HCT116 (cell line): ENCODE measurements at regions not wholly inside any gene's neighbourhood (a gene's known extent, or its start where the extent isn't known, plus 50 kb on each side); places are given as distances from the start of the nearest gene placed in this dataset.

Experiments
- ATAC-seq: fragments of 200-7000 bp; cut with Tn5 transposase; 2 replicates; pipeline ENCODE4 v1.9.1; 2020; ENCODE audit warnings: mild to moderate bottlenecking, moderate library complexity
- BruUV-seq: library from RNA; stranded (reverse); fragments of 400-500 nt; replicated peaks from 2 replicates; lab custom pipeline; 2021; lab: Mats Ljungman, UMichigan
- CTCF ChIA-PET: fragments of 300-600 bp; sonication (Branson Sonifier 250); formaldehyde crosslinking; loops from one replicate; lab custom pipeline; 2021; ENCODE audit warnings: antibody characterized with exemption; lab: Charles Lee
- POLR2A ChIA-PET: fragments of 300-600, 350-600 bp; sonication (Branson Sonifier 250); formaldehyde crosslinking; loops from one replicate; lab custom pipeline; 2021; ENCODE audit warnings: antibody characterized with exemption; lab: Charles Lee
- RAD21 ChIA-PET, 2 experiments: fragments of 300-600 bp; sonication (Branson Sonifier 250); formaldehyde crosslinking; loops; one replicate each; lab custom pipeline; 2023; ENCODE audit warnings: low total read pairs in 2 of 2; ENCODE audit not compliant: uncharacterized antibody in 2 of 2, unreplicated experiment in 2 of 2, low non-redundant PET in 1 of 2; lab: Charles Lee
- DNase-seq: peaks from one replicate; pipeline ENCODE4 v3.0.0-alpha.2; 2010; ENCODE audit warnings: low read depth, low spot score
- H2AFZ ChIP-seq: fragments of 200-600 bp; shearing (Covaris generic), sonication (generic); 2 replicates; pipeline ENCODE4 v1.6.1; 2017; ENCODE audit warnings: low read depth, mixed run types, mixed read lengths, antibody characterized with exemption, low read length; ENCODE audit not compliant: poor library complexity, severe bottlenecking
- H3K27ac ChIP-seq: 2 replicates; pipeline ENCODE4 v1.5.1; 2012; ENCODE audit warnings: low read depth, low read length
- H3K27me3 ChIP-seq: fragments of 200-600 bp; sonication (generic); 2 replicates; pipeline ENCODE4 v1.6.1; 2016; ENCODE audit warnings: mixed run types, low read length, mixed read lengths; ENCODE audit not compliant: insufficient read depth
- H3K36me3 ChIP-seq, 2 experiments: fragments of 200-500 bp in 1 of 2; fragments of 200-600 bp in 1 of 2; sonication (Bioruptor generic) in 1 of 2; sonication (generic) in 1 of 2; 2 replicates each; pipeline versions ENCODE4 v1.5.1 to v1.6.1; 2014 to 2016; ENCODE audit warnings: low read length in 2 of 2, inconsistent platforms in 1 of 2, mixed read lengths in 1 of 2, mixed run types in 1 of 2; ENCODE audit not compliant: insufficient read depth in 2 of 2, control insufficient read depth in 1 of 2
- H3K4me1 ChIP-seq, 2 experiments: fragments of 200-600 bp in 1 of 2; sonication (generic) in 1 of 2; 2 replicates each; pipeline versions ENCODE4 v1.5.1 to v1.6.1; 2012 to 2017; ENCODE audit warnings: low read length in 2 of 2, inconsistent platforms in 1 of 2, mild to moderate bottlenecking in 1 of 2, mixed read lengths in 1 of 2, mixed run types in 1 of 2, moderate library complexity in 1 of 2; ENCODE audit not compliant: insufficient read depth in 2 of 2, control insufficient read depth in 1 of 2
- H3K4me2 ChIP-seq: fragments of 200-600 bp; sonication (generic); 2 replicates; pipeline ENCODE4 v1.6.1; 2017; ENCODE audit warnings: mixed run types, low read length, mixed read lengths
- H3K4me3 ChIP-seq, 2 experiments: fragments of 200-600 bp in 1 of 2; sonication (generic) in 1 of 2; replicated peaks in 1 of 2; 2 replicates each; pipeline ENCODE4 v1.5.1; 2011 to 2016; ENCODE audit warnings: low read length in 2 of 2, control low read depth in 1 of 2, low read depth in 1 of 2, mild to moderate bottlenecking in 1 of 2, mixed read lengths in 1 of 2, mixed run types in 1 of 2
- H3K79me2 ChIP-seq: fragments of 200-600 bp; sonication (generic); 2 replicates; pipeline ENCODE4 v1.6.1; 2017; ENCODE audit warnings: mild to moderate bottlenecking, mixed run types, low read length, moderate library complexity, mixed read lengths; ENCODE audit not compliant: insufficient read depth
- H3K9ac ChIP-seq: fragments of 200-600 bp; sonication (generic); 2 replicates; pipeline ENCODE4 v1.6.1; 2016; ENCODE audit warnings: low read length, mixed read lengths
- H3K9me2 ChIP-seq: fragments of 200-600 bp; sonication (generic), shearing (Covaris generic); 2 replicates; pipeline ENCODE4 v1.6.1; 2017; ENCODE audit warnings: mixed run types, mild to moderate bottlenecking, moderate library complexity; ENCODE audit not compliant: insufficient read depth
- H3K9me3 ChIP-seq, 2 experiments: fragments of 200-500 bp in 1 of 2; fragments of 200-600 bp in 1 of 2; sonication (Bioruptor generic) in 1 of 2; sonication (generic) in 1 of 2; 2 replicates each; pipeline ENCODE4 v1.6.1; 2014 to 2017; ENCODE audit warnings: low read length in 2 of 2, mixed read lengths in 2 of 2, inconsistent platforms in 1 of 2, low read depth in 1 of 2, mild to moderate bottlenecking in 1 of 2, mixed run types in 1 of 2, moderate library complexity in 1 of 2; ENCODE audit not compliant: control insufficient read depth in 1 of 2, insufficient read depth in 1 of 2
- H4K20me1 ChIP-seq: fragments of 200-600 bp; sonication (generic), shearing (Covaris generic); 2 replicates; pipeline ENCODE4 v1.6.1; 2017; ENCODE audit warnings: mixed run types, mild to moderate bottlenecking, moderate library complexity; ENCODE audit not compliant: insufficient read depth
- ATF3 ChIP-seq: IDR thresholded peaks from 2 replicates; pipeline ENCODE4 v1.6.1; 2012
- CBX3 ChIP-seq: IDR thresholded peaks from 2 replicates; pipeline ENCODE4 v1.6.1; 2012; ENCODE audit warnings: low read depth
- CEBPB ChIP-seq: IDR thresholded peaks from 2 replicates; pipeline ENCODE4 v1.6.1; 2012; ENCODE audit warnings: low read depth
- EGR1 ChIP-seq: IDR thresholded peaks from 2 replicates; pipeline ENCODE4 v1.6.1; 2012; ENCODE audit warnings: low read depth
- EZH2 ChIP-seq: fragments of 200-600 bp; sonication (generic); IDR thresholded peaks from 2 replicates; pipeline ENCODE4 v1.6.1; 2017; ENCODE audit warnings: antibody characterized with exemption, mixed run types
- EZH2phosphoT487 ChIP-seq: fragments of 200-600 bp; IDR thresholded peaks from 2 replicates; pipeline ENCODE4 v1.6.1; 2018; ENCODE audit warnings: antibody characterized with exemption, borderline replicate concordance
- JUND ChIP-seq: IDR thresholded peaks from 2 replicates; pipeline ENCODE4 v1.6.1; 2012
- MAX ChIP-seq: IDR thresholded peaks from 2 replicates; pipeline ENCODE4 v1.6.1; 2012
- POLR2A ChIP-seq: IDR thresholded peaks from 2 replicates; pipeline ENCODE4 v1.7.0; 2011; ENCODE audit warnings: borderline replicate concordance; ENCODE audit not compliant: insufficient read depth, insufficient read length; ENCODE audit errors: extremely low read depth
- SIN3A ChIP-seq: IDR thresholded peaks from 2 replicates; pipeline ENCODE4 v1.6.1; 2012; ENCODE audit warnings: low read depth
- SP1 ChIP-seq: IDR thresholded peaks from 2 replicates; pipeline ENCODE4 v1.6.1; 2012; ENCODE audit warnings: low read depth
- YY1 ChIP-seq: IDR thresholded peaks from 2 replicates; pipeline ENCODE4 v1.6.1; 2011; ENCODE audit warnings: low read length, low read depth, moderate library complexity, mild to moderate bottlenecking; ENCODE audit not compliant: insufficient replicate concordance; ENCODE audit errors: extremely low read depth
- ZBTB33 ChIP-seq: IDR thresholded peaks from 2 replicates; pipeline ENCODE4 v1.6.1; 2011; ENCODE audit warnings: mild to moderate bottlenecking, low read length, moderate library complexity; ENCODE audit not compliant: insufficient replicate concordance; ENCODE audit errors: extremely low read depth
- ZNF274 ChIP-seq: fragments of 200-500 bp; sonication (Bioruptor generic); IDR thresholded peaks from 2 replicates; pipeline ENCODE4 v1.6.1; 2014; ENCODE audit warnings: mild to moderate bottlenecking, low read depth, low read length, inconsistent platforms
- intact Hi-C: fragments of 100-400 bp; cut with micrococcal nuclease; formaldehyde crosslinking; loops from 2 replicates; pipeline ENCODE4 v1.10.0; 2022

- Histone ChIP-seq H3K9me3 (peaks cover 6 to 14% of the 10 kb centered on the region in 2 experiments; a peak in 3 of 4 replicates), H3K4me3 (no peak overlapping the region), H3K9me2 (no peaks in the 10 kb centered on the region), H3K9ac (no peak overlapping the region), H2AFZ (no peak overlapping the region), H3K27me3 (peaks cover 75% of the 10 kb centered on the region), H3K36me3 (no peaks in the 10 kb centered on the region), H3K79me2 (no peaks in the 10 kb centered on the region), H3K4me2 (no peak overlapping the region), H3K4me1 (no peaks in the 10 kb centered on the region), H4K20me1 (no peaks in the 10 kb centered on the region), H3K27ac (no peak overlapping the region)
- POLR2A ChIA-PET, result no interaction called here
- CTCF ChIA-PET, result interaction anchor here (1.0 kb wide), 1 partner anchor 30 kb away, joined by 3 read pairs; no protein-coding TSS in a partner anchor
- ATAC-seq (no peak), DNase-seq (no peak)
- RAD21 ChIA-PET, result no interaction called here
- no peak for TF ChIP-seq CBX3
- TF ChIP-seq ZBTB33, result no peak
- TF ChIP-seq ZNF274, result no peak
- no peak for TF ChIP-seq SP1
- no peak for TF ChIP-seq POLR2A
- no peak for TF ChIP-seq MAX
- no peak for TF ChIP-seq EZH2
- no peak for TF ChIP-seq YY1
- TF ChIP-seq EGR1, result no peak
- no peak for TF ChIP-seq JUND
- TF ChIP-seq EZH2phosphoT487, result no peak
- no peak for TF ChIP-seq ATF3
- TF ChIP-seq CEBPB, result no peak
- no peak for TF ChIP-seq SIN3A
- intact Hi-C loops, result no loop called here
- BruUV-seq, result no TSS peak
Observed at GRCh38 chr11:45435706-45436105, 149.6 kb upstream of the SYT13 start.
